Heart right ventricle (tissue), 16 donors: ENCODE measurements at regions not wholly inside any gene's neighbourhood (a gene's known extent, or its start where the extent isn't known, plus 50 kb on each side); places are given as distances from the start of the nearest gene placed in this dataset.

Source experiments
- ATAC-seq, 8 donors: fragments of 200-7000 bp; cut with Tn5 transposase; one replicate each; pipeline ENCODE4 v1.9.1; 2020; ENCODE audit warnings: mild to moderate bottlenecking in 8 of 8, moderate library complexity in 8 of 8, moderate number of reproducible peaks in 1 of 8
- DNase-seq, 2 donors: peaks; one replicate each; pipeline ENCODE4 v3.0.0-alpha.2; 2020
- H3K27ac ChIP-seq, 10 donors: fragments of 200-600 bp; sonication (generic) in 2 of 10; one replicate each; pipeline versions ENCODE4 v1.5.0 to v1.8.0; 2020 to 2022; ENCODE audit warnings: mild to moderate bottlenecking in 3 of 10
- H3K27me3 ChIP-seq, 7 donors: fragments of 200-600 bp; one replicate each; pipeline ENCODE4 v1.8.0; 2021 to 2022; ENCODE audit warnings: mild to moderate bottlenecking in 2 of 7
- H3K36me3 ChIP-seq, 9 donors: fragments of 200-600 bp; sonication (generic) in 1 of 9; one replicate each; pipeline versions ENCODE4 v1.5.0 to v1.8.0; 2020 to 2022; ENCODE audit warnings: mild to moderate bottlenecking in 2 of 9
- H3K4me1 ChIP-seq, 9 donors: fragments of 200-600 bp; sonication (generic) in 1 of 9; one replicate each; pipeline versions ENCODE4 v1.5.0 to v1.8.0; 2020 to 2022; ENCODE audit warnings: mild to moderate bottlenecking in 4 of 9
- H3K4me3 ChIP-seq, 10 donors: fragments of 200-600 bp; sonication (generic) in 2 of 10; one replicate each; pipeline versions ENCODE4 v1.5.0 to v1.8.0; 2020 to 2022; ENCODE audit warnings: mild to moderate bottlenecking in 7 of 10, moderate library complexity in 2 of 10
- H3K9me3 ChIP-seq, 11 donors: fragments of 200-600 bp in 10 of 11; sonication (generic) in 2 of 11; one replicate each; pipeline versions ENCODE4 v1.5.0 to v1.8.0; 2013 to 2022; ENCODE audit warnings: mild to moderate bottlenecking in 2 of 11, control low read depth in 1 of 11, moderate library complexity in 1 of 11
- CTCF ChIP-seq, 9 donors: fragments of 200-600 bp; sonication (generic) in 2 of 9; IDR thresholded peaks; one replicate each; pipeline versions ENCODE4 v1.5.0 to v1.8.0; 2021 to 2022; ENCODE audit warnings: antibody characterized with exemption in 9 of 9, mild to moderate bottlenecking in 5 of 9, moderate library complexity in 1 of 9
- WGBS, 2 donors: extraction: QIAGEN DNeasy Blood & Tissue Kit; methylation state at CpG; one replicate each; pipeline ENCODE4 v1.1.7; 2013; ENCODE audit warnings: inconsistent platforms in 1 of 2; 5-methylcytosine and 5-hydroxymethylcytosine counted together
- intact Hi-C, 10 donors: fragments of 100-400 bp; cut with DNase I; formaldehyde crosslinking; loops; one replicate each; pipeline versions ENCODE4 v1.11.1 to v1.14.2; 2022
- donor health status: Arrhythmogenic right ventricular cardiomyopathy.
- donor health status: ischemic (EF 13 %, LVEDD 7.1; RV severe dilation, severe dysfunction).
- donor health status: healthy with polysubstance abuse.
- donor health status: DM: no; HTN: yes; CAD: no.
- donor health status: DM: no; HTN: no; CAD: no.
- donor health status: ischemic (EF 25% LVEDD 6.9; RV normal size, moderate dysfunction).
- donor health status: ischemic (EF 25% LVEDD 5.7; RV mildly dilated, moderate dysfunction).
- donor health status: healthy.
- donor health status: DM: yes; HTN: yes; CAD: no.
- donor health status: Ischemic cardiomyopathy.
- donor health status: ischemic (EF 35%, LVEDD 5.7; RV mildly dilated, moderate dysfunction).
- donor health status: nonischemic (EF 11% LVEDD 7.7; RV severe dilation, severe dysfunction).
- donor health status: DM: yes; HTN: yes; CAD: no.
- donor health status: PGD.
- donor health status: ischemic (EF 29% LVEDD 5.4; RV normal size, mild dysfunction).
- donor health status: nonischemic (EF 23%, LVEDD 6.1; RV moderate dilation, normal function).

GRCh38 chr16:17998996-17999395 is 337.5 kb downstream of the NPIPA8 start:
- Histone ChIP-seq H3K36me3 (no peaks in the 10 kb centered on the region), H3K27ac (no peak overlapping the region), H3K27me3 (peaks cover 0 to 9% (median 0%) of the 10 kb centered on the region in 7 donors), H3K4me1 (no peaks in the 10 kb centered on the region), H3K4me3 (no peak overlapping the region), H3K9me3 (no peaks in the 10 kb centered on the region)
- WGBS, 2 donors, result 77 to 81% methylated on average over 6 of the region's 6 CpGs
- DNase-seq, result no peak
- intact Hi-C loops, result no loop called here
- TF ChIP-seq CTCF (IDR thresholded peaks at IDR 0.05), result no peak
- ATAC-seq, result no peak

- intact Hi-C loops, result no loop called here
- 92 to 97% methylated on average over 1 of the region's 1 CpG for WGBS, 2 donors
- DNase-seq, result no peak
These were observed 338.0 kb downstream of the NPIPA8 start for GRCh38 chr16:17998550-17998949.

GRCh38 chr16:17994027-17994426 is 342.5 kb downstream of the NPIPA8 start:
- no peaks in the 10 kb centered on the region for H3K9me3 ChIP-seq
- intact Hi-C loops, result no loop called here
- no peak for TF ChIP-seq CTCF (IDR thresholded peaks at IDR 0.05)
- no peaks in the 10 kb centered on the region for H3K36me3 ChIP-seq
- WGBS, 2 donors, result 68 to 75% methylated on average over 5 of the region's 5 CpGs
- peaks cover 0 to 10% (median 0%) of the 10 kb centered on the region in 7 donors for H3K27me3 ChIP-seq
- ATAC-seq (no peak), DNase-seq (no peak)
- H3K27ac ChIP-seq, result no peak overlapping the region
- no peaks in the 10 kb centered on the region for H3K4me1 ChIP-seq
- H3K4me3 ChIP-seq, result no peak overlapping the region

More at GRCh38 chr16:17998550-17998949, 338.0 kb downstream of the NPIPA8 start:
- Histone ChIP-seq H3K4me1 (no peaks in the 10 kb centered on the region), H3K36me3 (no peaks in the 10 kb centered on the region), H3K9me3 (no peaks in the 10 kb centered on the region), H3K27ac (no peak overlapping the region), H3K27me3 (peaks cover 0 to 10% (median 0%) of the 10 kb centered on the region in 7 donors), H3K4me3 (no peak overlapping the region)
- no peak for ATAC-seq
- TF ChIP-seq CTCF (IDR thresholded peaks at IDR 0.05), result no peak

GRCh38 chr16:17992416-17992815 is 344.1 kb downstream of the NPIPA8 start:
- ATAC-seq (no peak), DNase-seq (no peak)
- no peak for TF ChIP-seq CTCF (IDR thresholded peaks at IDR 0.05)
- H3K4me1 ChIP-seq, result no peaks in the 10 kb centered on the region
- intact Hi-C loops, result no loop called here
- no peak overlapping the region for H3K4me3 ChIP-seq
- no peaks in the 10 kb centered on the region for H3K9me3 ChIP-seq
- no peak overlapping the region for H3K27ac ChIP-seq
- peaks cover 0 to 13% (median 3%) of the 10 kb centered on the region in 7 donors for H3K27me3 ChIP-seq
- H3K36me3 ChIP-seq, result no peaks in the 10 kb centered on the region
